Panc1 (cell line): ENCODE measurements at regions not wholly inside any gene's neighbourhood (a gene's known extent, or its start where the extent isn't known, plus 50 kb on each side); places are given as distances from the start of the nearest gene placed in this dataset.

Experiments
- ATAC-seq: fragments of 200-7000 bp; cut with Tn5 transposase; 2 replicates; pipeline ENCODE4 v1.9.1; 2020; ENCODE audit warnings: mild to moderate bottlenecking, moderate library complexity
- BruUV-seq: library from RNA; stranded (reverse); fragments of 400-500 nt; replicated peaks from 2 replicates; lab custom pipeline; 2021; lab: Mats Ljungman, UMichigan
- CTCF ChIA-PET: fragments of 300-600 bp; sonication (Branson Sonifier 250); formaldehyde crosslinking; loops from one replicate; lab custom pipeline; 2022; ENCODE audit warnings: antibody characterized with exemption; lab: Charles Lee
- POLR2A ChIA-PET: fragments of 300-600 bp; sonication (Branson Sonifier 250); formaldehyde crosslinking; loops from one replicate; lab custom pipeline; 2022; ENCODE audit warnings: antibody characterized with exemption; lab: Charles Lee
- DNase-seq: peaks from one replicate; pipeline ENCODE4 v3.0.0-alpha.2; 2010; ENCODE audit warnings: low read depth, low spot score
- H3K27ac ChIP-seq: 2 replicates; pipeline ENCODE4 v1.5.1; 2011; ENCODE audit warnings: mild to moderate bottlenecking, low read length, inconsistent platforms
- H3K27me3 ChIP-seq: fragments of 200-500 bp; sonication (Bioruptor generic); 2 replicates; pipeline ENCODE4 v1.6.0; 2014; ENCODE audit warnings: low read length, inconsistent platforms; ENCODE audit not compliant: control insufficient read depth, insufficient read depth
- H3K36me3 ChIP-seq: fragments of 200-500 bp; sonication (Bioruptor generic); 2 replicates; pipeline ENCODE4 v1.5.1; 2014; ENCODE audit warnings: inconsistent platforms, mild to moderate bottlenecking, low read length, moderate library complexity; ENCODE audit not compliant: control insufficient read depth, insufficient read depth
- H3K4me1 ChIP-seq: 2 replicates; pipeline ENCODE4 v1.5.1; 2011; ENCODE audit warnings: inconsistent platforms, mild to moderate bottlenecking, low read length, moderate library complexity; ENCODE audit not compliant: control insufficient read depth, insufficient read depth
- H3K4me3 ChIP-seq, 2 experiments: 2 replicates each; pipeline ENCODE4 v1.5.1; 2011 to 2012; ENCODE audit warnings: low read depth in 2 of 2, low read length in 2 of 2, mild to moderate bottlenecking in 2 of 2, inconsistent platforms in 1 of 2, moderate library complexity in 1 of 2
- H3K9me3 ChIP-seq: fragments of 200-500 bp; sonication (Bioruptor generic); 2 replicates; pipeline ENCODE4 v1.5.1; 2014; ENCODE audit warnings: low read depth, mild to moderate bottlenecking, inconsistent platforms, low read length, moderate library complexity; ENCODE audit not compliant: control insufficient read depth, insufficient read depth
- CTCF ChIP-seq: fragments of 450-650 bp; IDR thresholded peaks from 2 replicates; pipeline ENCODE4 v1.5.1; 2017; ENCODE audit warnings: mild to moderate bottlenecking
- POLR2AphosphoS5 ChIP-seq: IDR thresholded peaks from 2 replicates; pipeline ENCODE4 v1.6.1; 2012; ENCODE audit warnings: mild to moderate bottlenecking, low read depth, low read length, moderate library complexity
- SIN3A ChIP-seq: IDR thresholded peaks from 2 replicates; pipeline ENCODE4 v1.6.1; 2012; ENCODE audit warnings: low read depth, mild to moderate bottlenecking, low read length, moderate library complexity, borderline replicate concordance; ENCODE audit not compliant: insufficient read depth
- TCF7L2 ChIP-seq: IDR thresholded peaks from 2 replicates; pipeline ENCODE4 v1.6.1; 2011; ENCODE audit warnings: mild to moderate bottlenecking, low read depth, low read length, inconsistent platforms
- in situ Hi-C: cut with HindIII; loops from 2 replicates; pipeline ENCODE4 v1.10.0; 2016; ENCODE audit warnings: low sequenced_read_pairs, low pct_unique_long_range_greater_than_20kb
- intact Hi-C: fragments of 100-400 bp; cut with micrococcal nuclease; formaldehyde crosslinking; loops from one replicate; pipeline ENCODE4 v1.10.0; 2022; ENCODE audit not compliant: unreplicated experiment
- TF ChIP-seq, protein P1 (sequence below), 2 experiments: IDR thresholded peaks; 2 replicates each; pipeline ENCODE4 v1.6.1; 2011 to 2012; ENCODE audit warnings: low read depth in 2 of 2, control low read depth in 1 of 2, low read length in 1 of 2, mild to moderate bottlenecking in 1 of 2, moderate library complexity in 1 of 2; ENCODE audit not compliant: insufficient read depth in 1 of 2

- H3K27ac ChIP-seq: no peak overlapping the region
- H3K36me3 ChIP-seq: no peaks in the 10 kb centered on the region
- BruUV-seq: no TSS peak
- ChIA-PET POLR2A (no interaction called here), CTCF (no interaction called here)
- H3K9me3 ChIP-seq: no peaks in the 10 kb centered on the region
- H3K27me3 ChIP-seq: no peaks in the 10 kb centered on the region
- intact Hi-C loops (no loop called here), in situ Hi-C loops (no loop called here)
- H3K4me3 ChIP-seq: no peak overlapping the region
- DNase-seq (no peak), ATAC-seq (no peak)
- H3K4me1 ChIP-seq: no peaks in the 10 kb centered on the region
- no peak for TF ChIP-seq CTCF
- TF ChIP-seq, protein P1, sequence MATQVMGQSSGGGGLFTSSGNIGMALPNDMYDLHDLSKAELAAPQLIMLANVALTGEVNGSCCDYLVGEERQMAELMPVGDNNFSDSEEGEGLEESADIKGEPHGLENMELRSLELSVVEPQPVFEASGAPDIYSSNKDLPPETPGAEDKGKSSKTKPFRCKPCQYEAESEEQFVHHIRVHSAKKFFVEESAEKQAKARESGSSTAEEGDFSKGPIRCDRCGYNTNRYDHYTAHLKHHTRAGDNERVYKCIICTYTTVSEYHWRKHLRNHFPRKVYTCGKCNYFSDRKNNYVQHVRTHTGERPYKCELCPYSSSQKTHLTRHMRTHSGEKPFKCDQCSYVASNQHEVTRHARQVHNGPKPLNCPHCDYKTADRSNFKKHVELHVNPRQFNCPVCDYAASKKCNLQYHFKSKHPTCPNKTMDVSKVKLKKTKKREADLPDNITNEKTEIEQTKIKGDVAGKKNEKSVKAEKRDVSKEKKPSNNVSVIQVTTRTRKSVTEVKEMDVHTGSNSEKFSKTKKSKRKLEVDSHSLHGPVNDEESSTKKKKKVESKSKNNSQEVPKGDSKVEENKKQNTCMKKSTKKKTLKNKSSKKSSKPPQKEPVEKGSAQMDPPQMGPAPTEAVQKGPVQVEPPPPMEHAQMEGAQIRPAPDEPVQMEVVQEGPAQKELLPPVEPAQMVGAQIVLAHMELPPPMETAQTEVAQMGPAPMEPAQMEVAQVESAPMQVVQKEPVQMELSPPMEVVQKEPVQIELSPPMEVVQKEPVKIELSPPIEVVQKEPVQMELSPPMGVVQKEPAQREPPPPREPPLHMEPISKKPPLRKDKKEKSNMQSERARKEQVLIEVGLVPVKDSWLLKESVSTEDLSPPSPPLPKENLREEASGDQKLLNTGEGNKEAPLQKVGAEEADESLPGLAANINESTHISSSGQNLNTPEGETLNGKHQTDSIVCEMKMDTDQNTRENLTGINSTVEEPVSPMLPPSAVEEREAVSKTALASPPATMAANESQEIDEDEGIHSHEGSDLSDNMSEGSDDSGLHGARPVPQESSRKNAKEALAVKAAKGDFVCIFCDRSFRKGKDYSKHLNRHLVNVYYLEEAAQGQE (IDR thresholded peaks at IDR 0.05; ENCODE audit: insufficient read depth in 1 of 2, low read depth in 2 of 2, low read length in 1 of 2): no peak
- no peak for TF ChIP-seq SIN3A
Measured at GRCh38 chr4:85102606-85103005, 136.1 kb upstream of the WDFY3 start.

- no peaks in the 10 kb centered on the region for H3K9me3 ChIP-seq
- TF ChIP-seq CTCF (no peak), POLR2AphosphoS5 (no peak), TCF7L2 (no peak), SIN3A (no peak)
- H3K4me1 ChIP-seq: no peaks in the 10 kb centered on the region
- DNase-seq: no peak
- no peaks in the 10 kb centered on the region for H3K27me3 ChIP-seq
- in situ Hi-C loops: no loop called here
- no peaks in the 10 kb centered on the region for H3K36me3 ChIP-seq
- no peak for ATAC-seq
- no TSS peak for BruUV-seq
- CTCF ChIA-PET: no interaction called here
- POLR2A ChIA-PET: no interaction called here
- no peak overlapping the region for H3K27ac ChIP-seq
- intact Hi-C loops: no loop called here
- H3K4me3 ChIP-seq: no peak overlapping the region
Measured at GRCh38 chr4:85106166-85106565, 139.7 kb upstream of the WDFY3 start.
